ENCODE measurements at regions not wholly inside any gene's neighbourhood (a gene's known extent, or its start where the extent isn't known, plus 50 kb on each side); places are given as distances from the start of the nearest gene placed in this dataset.

DNA sequence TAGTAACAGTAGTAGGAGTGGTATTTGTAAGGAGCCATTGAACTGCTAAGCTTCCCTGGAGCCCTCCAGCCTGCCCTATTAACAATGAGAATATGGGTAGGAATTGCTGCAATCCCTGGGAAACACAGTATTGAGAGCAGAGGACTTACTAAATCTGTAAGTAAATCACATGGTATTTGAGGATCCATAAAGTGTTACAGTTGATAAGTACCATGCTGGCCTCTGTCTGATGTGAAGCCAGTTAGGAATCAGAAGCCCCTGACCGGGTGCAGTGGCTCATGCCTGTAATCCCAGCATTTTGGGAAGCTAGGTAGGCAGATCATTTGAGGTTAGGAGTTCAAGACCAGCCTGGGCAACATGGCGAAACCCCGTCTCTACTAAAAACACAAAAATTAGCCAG, 224.6 kb downstream of the C1D start:
- Histone ChIP-seq H3K4me3 (ENCODE audit: low read depth, low read length) (no peak overlapping the region), H3K9ac (ENCODE audit: low read depth, low read length) (no peak overlapping the region), H3K27me3 (ENCODE audit: control insufficient read depth, insufficient read depth, low read length) (peaks cover 2% of the 10 kb centered on the region), H3K36me3 (ENCODE audit: control insufficient read depth, insufficient read depth, low read length) (no peaks in the 10 kb centered on the region), H3K9me3 (ENCODE audit: control insufficient read depth, insufficient read depth, low read length) (no peaks in the 10 kb centered on the region), H3K4me1 (ENCODE audit: control insufficient read depth, insufficient read depth, low read length) (no peaks in the 10 kb centered on the region)

DNA sequence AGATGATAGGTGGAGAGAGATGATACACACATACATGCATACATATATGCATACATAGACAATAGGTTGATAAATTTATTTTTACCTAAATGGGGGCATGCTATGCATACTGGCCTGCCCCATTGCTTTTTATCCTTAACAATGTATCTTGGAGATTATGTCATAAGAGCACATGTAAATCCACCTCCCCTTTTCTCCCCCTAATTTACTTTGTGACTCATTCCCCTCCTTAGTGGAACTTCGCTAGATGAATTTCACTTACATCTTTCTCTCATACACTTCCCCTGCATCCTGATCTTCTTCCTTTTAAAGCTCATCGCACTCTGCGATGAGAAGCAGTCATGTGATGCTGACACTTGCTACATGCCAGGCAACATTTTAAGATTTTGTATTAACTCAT, 223.6 kb downstream of the C1D start:
- Histone ChIP-seq H3K36me3 (ENCODE audit: control insufficient read depth, insufficient read depth, low read length) (no peaks in the 10 kb centered on the region), H3K4me3 (ENCODE audit: low read depth, low read length) (no peak overlapping the region), H3K27me3 (ENCODE audit: control insufficient read depth, insufficient read depth, low read length) (peaks cover 2% of the 10 kb centered on the region), H3K4me1 (ENCODE audit: control insufficient read depth, insufficient read depth, low read length) (no peaks in the 10 kb centered on the region), H3K9me3 (ENCODE audit: control insufficient read depth, insufficient read depth, low read length) (no peaks in the 10 kb centered on the region), H3K9ac (ENCODE audit: low read depth, low read length) (no peak overlapping the region)

DNA sequence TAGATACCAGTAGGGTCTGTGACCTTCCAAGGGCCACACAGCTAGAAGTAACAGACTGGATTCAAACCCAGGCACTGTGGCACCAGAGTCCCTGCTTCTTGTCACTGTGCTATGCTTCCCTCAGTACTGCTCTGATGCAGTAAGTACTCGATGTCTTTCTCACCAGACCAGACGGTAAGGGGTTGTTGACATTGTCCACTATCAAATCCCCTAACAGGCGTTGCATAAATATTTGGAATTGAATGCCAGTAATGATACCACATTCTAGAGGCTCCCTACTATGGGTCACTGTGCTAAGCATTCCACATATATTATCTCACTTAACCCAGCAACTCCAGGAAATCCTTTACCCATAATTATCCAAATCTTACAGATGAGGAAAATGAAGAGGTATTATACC, 223.1 kb downstream of the C1D start:
- Histone ChIP-seq H3K4me1 (ENCODE audit: control insufficient read depth, insufficient read depth, low read length) (no peaks in the 10 kb centered on the region), H3K9ac (ENCODE audit: low read depth, low read length) (no peak overlapping the region), H3K9me3 (ENCODE audit: control insufficient read depth, insufficient read depth, low read length) (no peaks in the 10 kb centered on the region), H3K27me3 (ENCODE audit: control insufficient read depth, insufficient read depth, low read length) (peaks cover 2% of the 10 kb centered on the region), H3K36me3 (ENCODE audit: control insufficient read depth, insufficient read depth, low read length) (no peaks in the 10 kb centered on the region), H3K4me3 (ENCODE audit: low read depth, low read length) (no peak overlapping the region)

DNA sequence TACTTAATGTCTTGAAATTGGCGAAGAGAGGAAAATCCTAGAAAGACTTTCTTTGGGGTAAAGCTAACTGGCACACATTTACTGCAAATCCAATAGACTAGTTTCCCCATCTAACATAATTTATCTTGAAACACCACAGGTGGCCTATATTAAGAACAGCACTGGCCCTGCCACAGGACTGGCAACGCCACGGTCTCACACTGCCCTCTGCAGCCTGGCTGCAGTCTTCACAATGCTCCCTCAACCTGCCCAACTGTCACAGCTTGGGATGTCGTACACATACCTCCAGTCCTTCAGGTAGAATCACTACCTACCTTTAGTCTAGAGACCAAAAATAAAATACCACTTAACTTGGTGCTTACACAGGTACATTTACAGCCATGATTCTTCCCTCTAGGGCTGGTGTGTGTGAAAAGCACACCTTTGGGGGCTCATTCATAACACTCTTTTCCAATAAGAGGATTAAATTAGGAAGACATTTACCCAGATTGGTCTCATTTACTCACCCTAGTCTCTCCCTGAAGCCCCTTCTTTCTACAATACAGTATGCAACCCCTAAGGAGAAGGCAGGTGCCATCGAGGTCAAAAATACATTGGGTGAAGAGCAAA, 222.2 kb downstream of the C1D start:
- Histone ChIP-seq H3K36me3 (ENCODE audit: control insufficient read depth, insufficient read depth, low read length) (no peaks in the 10 kb centered on the region), H3K9ac (ENCODE audit: low read depth, low read length) (no peak overlapping the region), H3K4me3 (ENCODE audit: low read depth, low read length) (no peak overlapping the region), H3K9me3 (ENCODE audit: control insufficient read depth, insufficient read depth, low read length) (no peaks in the 10 kb centered on the region), H3K4me1 (ENCODE audit: control insufficient read depth, insufficient read depth, low read length) (no peaks in the 10 kb centered on the region), H3K27me3 (ENCODE audit: control insufficient read depth, insufficient read depth, low read length) (peaks cover 2% of the 10 kb centered on the region)

DNA sequence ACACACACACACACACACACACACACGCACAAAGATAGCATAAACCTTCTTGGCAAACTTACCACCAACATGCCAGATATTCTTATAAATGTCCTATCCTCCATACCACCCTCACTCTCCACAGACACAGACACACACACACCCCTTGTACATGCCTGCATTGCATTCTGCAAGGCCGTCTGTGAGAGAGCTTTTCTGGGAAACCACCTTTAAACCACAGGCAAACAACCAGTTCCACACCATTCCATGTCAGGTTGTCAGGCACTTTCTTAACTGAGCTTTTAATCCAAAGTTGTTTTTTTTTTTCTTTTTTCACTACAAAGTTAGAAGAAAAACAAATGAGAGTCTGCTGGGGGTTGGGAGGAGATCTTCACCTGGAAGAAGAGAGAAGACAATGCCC, 221.1 kb downstream of the C1D start:
- no peaks in the 10 kb centered on the region for H3K4me1 ChIP-seq (ENCODE audit: control insufficient read depth, insufficient read depth, low read length)
- no peak overlapping the region for H3K9ac ChIP-seq (ENCODE audit: low read depth, low read length)
- peaks cover 2% of the 10 kb centered on the region for H3K27me3 ChIP-seq (ENCODE audit: control insufficient read depth, insufficient read depth, low read length)
- H3K4me3 ChIP-seq (ENCODE audit: low read depth, low read length) = no peak overlapping the region
- H3K36me3 ChIP-seq (ENCODE audit: control insufficient read depth, insufficient read depth, low read length) = no peaks in the 10 kb centered on the region
- H3K9me3 ChIP-seq (ENCODE audit: control insufficient read depth, insufficient read depth, low read length) = no peaks in the 10 kb centered on the region

DNA sequence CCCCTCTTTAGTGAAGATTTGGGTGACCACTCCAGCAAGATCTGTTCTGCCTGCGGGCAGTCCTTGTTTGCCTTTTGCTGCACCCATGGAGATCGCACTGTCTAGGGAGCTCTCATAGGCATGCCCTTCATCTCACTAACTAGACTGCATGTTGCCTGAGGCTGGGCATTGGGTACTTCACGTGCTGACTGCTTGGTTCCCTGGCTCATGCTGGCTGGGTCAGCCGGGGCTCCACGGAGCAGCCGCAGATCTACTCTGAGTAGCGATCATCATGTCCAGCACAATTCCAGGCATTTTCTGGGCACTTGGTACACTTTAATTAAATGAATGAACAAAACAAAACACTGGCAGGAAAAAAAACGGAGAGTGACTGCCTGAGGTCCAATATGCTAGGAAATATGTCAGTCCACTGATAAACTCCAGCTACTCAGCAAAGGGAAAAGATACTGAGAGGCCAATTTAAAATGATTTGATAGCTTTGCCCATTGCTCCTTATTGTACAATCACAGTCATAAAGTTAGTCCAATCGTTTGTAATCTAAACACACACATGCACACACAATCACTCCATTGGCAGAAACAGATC, 220.3 kb downstream of the C1D start:
- no peak overlapping the region for H3K9ac ChIP-seq (ENCODE audit: low read depth, low read length)
- no peaks in the 10 kb centered on the region for H3K4me1 ChIP-seq (ENCODE audit: control insufficient read depth, insufficient read depth, low read length)
- H3K4me3 ChIP-seq (ENCODE audit: low read depth, low read length) = no peak overlapping the region
- no peaks in the 10 kb centered on the region for H3K9me3 ChIP-seq (ENCODE audit: control insufficient read depth, insufficient read depth, low read length)
- no peaks in the 10 kb centered on the region for H3K36me3 ChIP-seq (ENCODE audit: control insufficient read depth, insufficient read depth, low read length)
- H3K27me3 ChIP-seq (ENCODE audit: control insufficient read depth, insufficient read depth, low read length) = peaks cover 2% of the 10 kb centered on the region

DNA sequence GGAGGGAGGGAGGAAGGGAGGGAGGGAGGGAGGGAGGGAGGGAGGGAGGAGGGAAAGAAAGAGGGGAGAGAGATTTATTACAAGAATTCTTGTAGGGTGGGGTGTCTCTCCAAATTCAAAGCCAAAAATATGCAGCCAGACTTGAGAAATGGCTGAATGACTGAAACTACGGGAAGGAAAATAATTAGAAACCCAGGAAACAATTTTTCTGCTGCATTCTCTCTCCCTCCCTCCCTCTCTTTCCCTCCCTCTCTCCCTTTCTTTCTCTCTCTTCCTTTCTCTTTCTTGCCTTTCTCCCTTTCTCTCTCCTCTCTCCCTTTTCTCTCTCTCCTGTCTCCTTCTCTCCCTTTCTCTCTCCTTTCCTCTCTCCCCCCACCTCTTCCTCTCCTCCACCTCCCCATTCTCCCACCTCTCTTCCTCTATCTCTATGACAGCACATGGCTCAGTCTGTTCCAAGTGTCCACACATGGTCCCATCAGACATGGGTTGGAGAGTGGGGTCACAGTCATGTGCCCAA, 218.7 kb downstream of the C1D start:
- Histone ChIP-seq H3K9ac (ENCODE audit: low read depth, low read length) (no peak overlapping the region), H3K27me3 (ENCODE audit: control insufficient read depth, insufficient read depth, low read length) (peaks cover 2% of the 10 kb centered on the region), H3K9me3 (ENCODE audit: control insufficient read depth, insufficient read depth, low read length) (no peaks in the 10 kb centered on the region), H3K4me3 (ENCODE audit: low read depth, low read length) (no peak overlapping the region), H3K36me3 (ENCODE audit: control insufficient read depth, insufficient read depth, low read length) (no peaks in the 10 kb centered on the region), H3K4me1 (ENCODE audit: control insufficient read depth, insufficient read depth, low read length) (no peaks in the 10 kb centered on the region)

DNA sequence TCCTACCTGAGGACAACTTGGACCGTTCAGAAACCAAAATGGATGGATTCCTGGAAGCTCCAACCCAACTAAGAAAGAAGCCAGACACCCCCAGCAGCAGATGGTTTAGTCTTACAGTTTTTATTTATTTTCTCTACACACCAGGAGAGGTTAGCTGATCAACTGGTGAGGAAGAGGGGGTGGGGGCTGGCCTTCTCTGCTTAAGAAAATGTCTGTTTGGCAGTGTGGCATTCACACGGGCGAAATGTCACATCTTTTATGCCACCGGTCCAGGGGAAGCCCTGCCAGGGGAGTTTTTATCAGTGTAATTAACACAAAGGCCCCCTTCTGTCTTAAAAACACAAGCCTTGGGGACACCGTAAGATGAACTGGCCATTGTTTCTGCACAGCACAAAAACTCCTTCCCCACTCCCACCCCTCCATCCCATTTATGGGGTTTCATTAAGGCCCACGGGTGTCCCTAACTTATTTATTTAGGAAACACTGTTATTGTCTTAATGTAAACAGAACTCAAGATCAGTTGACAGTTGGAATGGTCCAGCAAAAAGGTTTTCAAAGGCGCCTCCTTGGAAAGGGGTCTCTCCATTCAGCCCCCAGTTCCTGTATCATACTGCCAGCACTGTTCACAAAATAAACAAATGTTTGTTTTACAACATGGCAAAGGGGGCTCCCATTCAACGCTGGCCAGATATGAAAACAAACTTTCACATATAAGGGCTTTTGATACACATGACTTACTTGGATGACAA, 217.0 kb downstream of the C1D start:
- H3K36me3 ChIP-seq (ENCODE audit: control insufficient read depth, insufficient read depth, low read length) = no peaks in the 10 kb centered on the region
- H3K9ac ChIP-seq (ENCODE audit: low read depth, low read length) = no peak overlapping the region
- H3K9me3 ChIP-seq (ENCODE audit: control insufficient read depth, insufficient read depth, low read length) = no peaks in the 10 kb centered on the region
- H3K4me1 ChIP-seq (ENCODE audit: control insufficient read depth, insufficient read depth, low read length) = no peaks in the 10 kb centered on the region
- peaks cover 2% of the 10 kb centered on the region for H3K27me3 ChIP-seq (ENCODE audit: control insufficient read depth, insufficient read depth, low read length)
- no peak overlapping the region for H3K4me3 ChIP-seq (ENCODE audit: low read depth, low read length)

DNA sequence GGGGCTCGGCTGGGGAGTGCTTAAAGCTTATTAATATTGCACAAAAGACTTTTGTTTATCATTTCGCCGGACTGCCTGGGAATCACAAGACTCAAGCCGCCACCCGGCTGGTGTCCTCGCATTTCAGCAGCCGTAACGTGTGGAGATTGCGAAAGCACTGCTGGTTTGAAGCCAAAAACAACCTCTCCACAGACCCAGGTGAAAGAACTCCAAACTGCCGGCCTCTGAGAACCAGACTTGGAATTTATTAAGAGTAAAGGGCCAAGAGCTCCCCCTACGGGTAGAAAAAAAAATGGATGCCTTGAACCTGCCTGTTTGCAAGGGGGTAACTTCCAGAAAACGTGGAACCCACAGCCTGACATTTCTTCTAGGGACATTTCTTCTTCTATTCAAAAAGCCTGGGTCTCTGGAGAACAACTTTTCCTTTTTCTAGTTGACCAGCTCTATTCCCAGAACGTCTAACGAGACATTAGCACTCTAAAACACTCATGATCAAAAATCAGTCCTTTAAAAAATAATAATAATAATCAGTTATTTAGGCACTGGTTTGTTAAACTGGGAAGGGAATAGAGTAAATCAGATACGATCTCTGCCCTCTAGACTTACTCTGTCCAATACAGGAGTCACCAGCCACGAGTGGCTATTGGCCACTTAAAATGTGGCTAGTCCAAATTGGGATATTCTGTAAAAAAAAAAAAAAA, 216.3 kb downstream of the C1D start:
- Histone ChIP-seq H3K4me3 (ENCODE audit: low read depth, low read length) (no peak overlapping the region), H3K9ac (ENCODE audit: low read depth, low read length) (no peak overlapping the region), H3K36me3 (ENCODE audit: control insufficient read depth, insufficient read depth, low read length) (no peaks in the 10 kb centered on the region)

DNA sequence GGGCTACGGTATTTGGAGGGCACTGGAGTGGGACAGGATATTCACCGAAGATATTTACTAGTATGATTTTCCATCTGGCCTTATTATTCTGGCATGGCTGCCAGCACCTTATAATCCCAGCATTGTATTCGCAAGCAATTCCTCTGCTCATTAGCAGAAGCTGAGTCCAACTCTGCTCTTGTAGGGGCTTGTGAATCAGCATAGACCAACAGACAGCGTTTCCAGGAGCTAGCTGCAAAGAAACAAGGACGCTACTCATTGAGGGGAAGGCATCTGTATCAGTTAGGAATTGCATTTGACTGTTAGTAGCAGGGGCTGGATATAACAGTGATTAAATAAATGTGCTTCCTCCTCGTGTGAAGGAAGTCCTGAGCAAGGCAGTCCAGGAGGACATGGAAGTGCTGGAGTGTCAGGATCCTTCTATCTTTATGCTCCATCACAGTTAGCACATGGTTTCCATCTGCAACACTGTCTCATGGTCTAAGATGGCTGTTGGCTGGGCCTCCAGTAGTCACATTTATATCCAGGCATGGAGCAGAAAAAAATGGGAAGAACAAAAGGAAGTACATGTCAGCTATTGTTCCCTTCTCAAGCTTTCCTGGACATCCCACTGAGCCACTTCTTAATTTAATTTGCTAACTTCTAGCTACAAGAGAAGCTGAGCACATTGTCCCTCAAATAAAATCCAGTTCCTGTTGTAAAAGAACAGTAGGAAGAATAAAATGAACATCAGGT, 214.1 kb downstream of the C1D start:
- H3K4me1 ChIP-seq (ENCODE audit: control insufficient read depth, insufficient read depth, low read length) = no peaks in the 10 kb centered on the region
- H3K9me3 ChIP-seq (ENCODE audit: control insufficient read depth, insufficient read depth, low read length) = no peaks in the 10 kb centered on the region
- H3K9ac ChIP-seq (ENCODE audit: low read depth, low read length) = no peak overlapping the region
- no peak overlapping the region for H3K4me3 ChIP-seq (ENCODE audit: low read depth, low read length)
- H3K27me3 ChIP-seq (ENCODE audit: control insufficient read depth, insufficient read depth, low read length) = no peaks in the 10 kb centered on the region
- H3K36me3 ChIP-seq (ENCODE audit: control insufficient read depth, insufficient read depth, low read length) = no peaks in the 10 kb centered on the region

More for the DNA sequence above, 216.3 kb downstream of the C1D start:
- H3K9me3 ChIP-seq (ENCODE audit: control insufficient read depth, insufficient read depth, low read length) = no peaks in the 10 kb centered on the region
- H3K4me1 ChIP-seq (ENCODE audit: control insufficient read depth, insufficient read depth, low read length) = no peaks in the 10 kb centered on the region
- peaks cover 2% of the 10 kb centered on the region for H3K27me3 ChIP-seq (ENCODE audit: control insufficient read depth, insufficient read depth, low read length)

DNA sequence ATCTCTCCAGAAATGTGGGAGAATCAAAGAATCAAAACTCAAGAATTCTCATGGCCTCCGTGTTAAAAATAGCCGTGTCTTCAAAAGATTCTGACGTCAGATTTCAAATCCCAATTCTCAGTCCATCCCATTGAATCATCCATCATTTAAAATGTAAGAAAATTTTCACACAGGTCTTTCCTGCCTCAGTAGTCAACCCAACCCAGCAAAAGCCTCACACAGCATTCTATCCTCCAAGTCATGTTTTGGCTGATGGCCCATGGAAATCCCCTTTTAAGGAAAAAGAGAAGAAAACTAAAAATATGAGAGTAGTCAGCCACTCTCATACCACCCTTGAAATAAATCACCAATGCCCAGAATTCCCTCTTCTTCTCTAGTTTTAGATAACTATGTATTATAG, 211.8 kb downstream of the C1D start:
- no peaks in the 10 kb centered on the region for H3K27me3 ChIP-seq (ENCODE audit: control insufficient read depth, insufficient read depth, low read length)
- H3K9ac ChIP-seq (ENCODE audit: low read depth, low read length) = no peak overlapping the region
- H3K36me3 ChIP-seq (ENCODE audit: control insufficient read depth, insufficient read depth, low read length) = no peaks in the 10 kb centered on the region
- no peaks in the 10 kb centered on the region for H3K4me1 ChIP-seq (ENCODE audit: control insufficient read depth, insufficient read depth, low read length)
- no peaks in the 10 kb centered on the region for H3K9me3 ChIP-seq (ENCODE audit: control insufficient read depth, insufficient read depth, low read length)
- no peak overlapping the region for H3K4me3 ChIP-seq (ENCODE audit: low read depth, low read length)

Measured in iPS-15b (cell line).